ENCODE measurements at regions not wholly inside any gene's neighbourhood (a gene's known extent, or its start where the extent isn't known, plus 50 kb on each side); places are given as distances from the start of the nearest gene placed in this dataset.

- TF ChIP-seq FOXJ3 (CRISPR knock-in tag; IDR thresholded peaks at IDR 0.05; ENCODE audit: borderline replicate concordance), result no peak
These were observed 104.9 kb downstream of the PTGS2 start (continued) for GRCh38 chr1:186575348-186575747.

GRCh38 chr1:186574926-186575325, 105.3 kb downstream of the PTGS2 start:
- POLR2A ChIA-PET, result no interaction called here

GRCh38 chr1:186572509-186572908, 107.7 kb downstream of the PTGS2 start:
- H3K4me1 Mint-ChIP-seq, result no peaks in the 10 kb centered on the region
- no peak overlapping the region for H3K27ac Mint-ChIP-seq
- no peaks in the 10 kb centered on the region for H3K36me3 Mint-ChIP-seq
- no peak overlapping the region for H3K4me3 Mint-ChIP-seq
- no peak for DNase-seq (ENCODE audit: low spot score)
- H3K9me3 Mint-ChIP-seq, result no peaks in the 10 kb centered on the region
- H3K27me3 Mint-ChIP-seq (ENCODE audit: low read depth), result no peaks in the 10 kb centered on the region
- ChIA-PET POLR2A (no interaction called here), CTCF (no interaction called here)
- ATAC-seq, result no peak
- TF ChIP-seq ERG (CRISPR knock-in tag; IDR thresholded peaks at IDR 0.05) (no peak), AR (CRISPR knock-in tag; IDR thresholded peaks at IDR 0.05) (no peak), IRF1 (CRISPR knock-in tag; IDR thresholded peaks at IDR 0.05) (no peak), CBFB (CRISPR knock-in tag; IDR thresholded peaks at IDR 0.05; ENCODE audit: low read depth) (no peak)

More at GRCh38 chr1:186574926-186575325, 105.3 kb downstream of the PTGS2 start:
- ATAC-seq (no peak), DNase-seq (ENCODE audit: low spot score) (no peak)
- no peaks in the 10 kb centered on the region for H3K9me3 Mint-ChIP-seq
- no peaks in the 10 kb centered on the region for H3K36me3 Mint-ChIP-seq
- no peak overlapping the region for H3K4me3 Mint-ChIP-seq
- TF ChIP-seq FOXP1 (CRISPR knock-in tag; IDR thresholded peaks at IDR 0.05; ENCODE audit: borderline replicate concordance) (no peak), SMAD4 (CRISPR knock-in tag; IDR thresholded peaks at IDR 0.05) (no peak), ZBTB43 (CRISPR knock-in tag; IDR thresholded peaks at IDR 0.05) (no peak), SOX15 (CRISPR knock-in tag; IDR thresholded peaks at IDR 0.05) (no peak), ZMAT4 (CRISPR knock-in tag; IDR thresholded peaks at IDR 0.05) (no peak), JAZF1 (CRISPR knock-in tag; IDR thresholded peaks at IDR 0.05) (no peak), ZNF317 (CRISPR knock-in tag; IDR thresholded peaks at IDR 0.05; ENCODE audit: borderline replicate concordance, low read depth) (no peak), ZNF396 (CRISPR knock-in tag; IDR thresholded peaks at IDR 0.05; ENCODE audit: borderline replicate concordance) (no peak), NR2C2 (CRISPR knock-in tag; IDR thresholded peaks at IDR 0.05) (no peak), CTCF (IDR thresholded peaks at IDR 0.05) (no peak), TEAD4 (CRISPR knock-in tag; IDR thresholded peaks at IDR 0.05) (no peak), AR (CRISPR knock-in tag; IDR thresholded peaks at IDR 0.05) (no peak)
- CTCF ChIA-PET, result no interaction called here
- H3K27me3 Mint-ChIP-seq (ENCODE audit: low read depth), result no peaks in the 10 kb centered on the region
- no peaks in the 10 kb centered on the region for H3K4me1 Mint-ChIP-seq
- H3K27ac Mint-ChIP-seq, result no peak overlapping the region
